Peyer's patch (tissue), 4 donors: ENCODE measurements at regions not wholly inside any gene's neighbourhood (a gene's known extent, or its start where the extent isn't known, plus 50 kb on each side); places are given as distances from the start of the nearest gene placed in this dataset.

ENCODE experiments used
- POLR2A ChIP-seq, 2 donors: fragments of 450-650 bp; IDR thresholded peaks; one replicate each; pipeline ENCODE4 v1.5.1; 2017; ENCODE audit warnings: antibody characterized with exemption in 2 of 2, mild to moderate bottlenecking in 2 of 2, moderate library complexity in 2 of 2
- TF ChIP-seq, protein P1 (sequence below), 6 experiments: fragments of 450-650 bp in 4 of 6; fragments of 200-600 bp in 2 of 6; sonication (generic) in 1 of 6; IDR thresholded peaks; one replicate each; pipeline ENCODE4 v1.5.1; 2017 to 2019; ENCODE audit warnings: antibody characterized with exemption in 6 of 6, mild to moderate bottlenecking in 3 of 6, moderate library complexity in 1 of 6

DNA sequence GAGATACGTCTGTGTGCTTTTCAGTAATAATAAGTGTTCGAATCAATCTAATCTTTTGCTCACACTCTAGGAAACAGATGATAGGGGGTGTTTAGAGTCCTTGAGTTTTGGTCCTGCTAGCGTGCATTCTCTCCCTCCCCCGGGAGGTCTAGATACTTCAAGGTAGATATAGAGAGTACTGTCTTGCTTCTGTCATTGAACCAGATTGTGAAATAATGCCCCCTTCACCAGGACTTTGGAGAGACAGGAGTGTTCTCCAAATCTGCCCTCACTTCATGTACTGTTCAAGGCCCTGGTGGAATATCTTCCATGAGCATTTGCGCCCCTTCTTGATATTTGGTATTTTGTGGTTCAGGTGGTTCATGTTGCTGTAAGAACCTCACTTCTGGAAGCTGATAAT, 59.4 kb upstream of the MGAT5 start:
- TF ChIP-seq, protein P1, sequence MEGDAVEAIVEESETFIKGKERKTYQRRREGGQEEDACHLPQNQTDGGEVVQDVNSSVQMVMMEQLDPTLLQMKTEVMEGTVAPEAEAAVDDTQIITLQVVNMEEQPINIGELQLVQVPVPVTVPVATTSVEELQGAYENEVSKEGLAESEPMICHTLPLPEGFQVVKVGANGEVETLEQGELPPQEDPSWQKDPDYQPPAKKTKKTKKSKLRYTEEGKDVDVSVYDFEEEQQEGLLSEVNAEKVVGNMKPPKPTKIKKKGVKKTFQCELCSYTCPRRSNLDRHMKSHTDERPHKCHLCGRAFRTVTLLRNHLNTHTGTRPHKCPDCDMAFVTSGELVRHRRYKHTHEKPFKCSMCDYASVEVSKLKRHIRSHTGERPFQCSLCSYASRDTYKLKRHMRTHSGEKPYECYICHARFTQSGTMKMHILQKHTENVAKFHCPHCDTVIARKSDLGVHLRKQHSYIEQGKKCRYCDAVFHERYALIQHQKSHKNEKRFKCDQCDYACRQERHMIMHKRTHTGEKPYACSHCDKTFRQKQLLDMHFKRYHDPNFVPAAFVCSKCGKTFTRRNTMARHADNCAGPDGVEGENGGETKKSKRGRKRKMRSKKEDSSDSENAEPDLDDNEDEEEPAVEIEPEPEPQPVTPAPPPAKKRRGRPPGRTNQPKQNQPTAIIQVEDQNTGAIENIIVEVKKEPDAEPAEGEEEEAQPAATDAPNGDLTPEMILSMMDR (IDR thresholded peaks at IDR 0.05) = no peak
- no peak for TF ChIP-seq POLR2A (IDR thresholded peaks at IDR 0.05)
